Cardiac septum (tissue), 1 donor: ENCODE measurements at regions not wholly inside any gene's neighbourhood (a gene's known extent, or its start where the extent isn't known, plus 50 kb on each side); places are given as distances from the start of the nearest gene placed in this dataset.
"Not testable (repeated sequence)": the region's sequence is repeated elsewhere in the genome, so short reads cannot be mapped to it uniquely, and the experiment has no call there.

Source experiments
- DNase-seq: peaks from one replicate; pipeline ENCODE4 v3.0.0-alpha.2; 2020; ENCODE audit warnings: low spot score
- intact Hi-C: fragments of 100-400 bp; cut with DNase I; formaldehyde crosslinking; loops from one replicate; pipeline ENCODE4 v1.14.0; 2022
- donor health status: DM: no; HTN: no; CAD: no.

DNA sequence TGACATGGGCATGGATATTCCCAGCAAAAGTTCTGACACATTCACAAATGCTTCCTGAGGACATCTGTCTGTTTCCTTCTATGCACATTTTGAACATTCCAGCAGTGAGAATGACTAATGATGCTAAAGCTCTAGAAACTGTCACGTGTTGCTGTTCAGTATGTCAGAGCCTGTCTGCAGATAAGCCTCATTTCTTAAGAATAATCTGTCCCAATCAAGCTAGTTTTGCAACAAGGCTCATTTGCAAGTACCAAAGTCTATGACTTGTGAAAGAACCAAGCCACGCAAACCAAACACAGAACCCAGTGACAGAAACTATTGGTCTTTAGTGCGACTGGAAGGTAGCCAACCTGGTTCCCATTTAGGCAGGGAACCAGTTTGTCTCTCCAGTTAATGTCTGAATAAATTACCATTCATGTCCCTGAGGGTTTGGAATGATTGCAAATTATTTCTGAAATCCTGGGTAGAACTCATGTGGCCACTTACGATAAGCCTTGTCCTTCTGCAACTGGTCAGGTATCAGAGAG lies 178.5 kb downstream of the C9orf152 start:
- intact Hi-C loops, result no loop called here
- no peak for DNase-seq

DNA sequence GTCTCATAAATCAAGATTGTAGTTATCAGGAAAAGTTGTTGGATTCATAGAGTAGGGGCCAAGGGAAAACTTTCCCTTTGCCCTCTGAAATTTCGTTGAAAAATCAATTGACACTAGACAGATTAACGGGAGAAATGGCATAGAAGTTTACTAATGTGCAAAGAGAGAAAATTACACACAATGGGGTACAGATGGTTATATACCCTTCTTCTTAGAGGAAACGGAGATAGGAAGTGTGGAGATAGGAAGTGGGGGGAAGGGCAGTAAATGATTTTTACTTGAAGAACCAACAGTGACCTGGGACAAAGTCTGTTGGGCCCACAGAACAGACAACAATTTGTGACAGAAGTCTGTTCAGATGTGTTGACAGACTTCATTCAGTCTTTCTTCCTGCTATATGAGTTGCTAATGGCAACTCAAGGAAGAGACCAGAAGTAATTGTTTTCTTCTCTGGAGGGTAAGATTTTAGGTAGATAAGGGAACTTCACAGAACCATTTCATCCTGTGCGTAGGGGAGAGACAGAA lies 177.9 kb downstream of the C9orf152 start:
- no peak for DNase-seq
- intact Hi-C loops, result no loop called here

DNA sequence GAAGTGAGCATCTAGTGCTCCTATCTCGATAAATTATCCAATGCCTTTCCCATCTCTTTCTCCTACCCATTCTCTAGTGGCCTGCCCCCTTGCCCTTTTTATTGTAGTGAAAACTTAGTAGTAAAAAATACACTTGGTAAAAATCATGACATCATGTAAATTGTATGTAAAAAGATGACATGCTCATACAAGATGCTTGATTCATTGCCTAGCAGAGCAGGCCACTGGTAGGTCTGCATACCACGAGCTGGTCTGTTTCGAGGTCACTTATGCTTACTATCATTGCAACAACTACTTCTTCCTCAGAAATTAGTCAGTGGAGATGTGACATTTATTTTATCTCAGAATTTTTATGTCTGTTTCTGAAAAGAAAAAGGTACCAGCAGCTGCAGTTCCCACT lies 177.3 kb downstream of the C9orf152 start:
- DNase-seq, result no peak

DNA sequence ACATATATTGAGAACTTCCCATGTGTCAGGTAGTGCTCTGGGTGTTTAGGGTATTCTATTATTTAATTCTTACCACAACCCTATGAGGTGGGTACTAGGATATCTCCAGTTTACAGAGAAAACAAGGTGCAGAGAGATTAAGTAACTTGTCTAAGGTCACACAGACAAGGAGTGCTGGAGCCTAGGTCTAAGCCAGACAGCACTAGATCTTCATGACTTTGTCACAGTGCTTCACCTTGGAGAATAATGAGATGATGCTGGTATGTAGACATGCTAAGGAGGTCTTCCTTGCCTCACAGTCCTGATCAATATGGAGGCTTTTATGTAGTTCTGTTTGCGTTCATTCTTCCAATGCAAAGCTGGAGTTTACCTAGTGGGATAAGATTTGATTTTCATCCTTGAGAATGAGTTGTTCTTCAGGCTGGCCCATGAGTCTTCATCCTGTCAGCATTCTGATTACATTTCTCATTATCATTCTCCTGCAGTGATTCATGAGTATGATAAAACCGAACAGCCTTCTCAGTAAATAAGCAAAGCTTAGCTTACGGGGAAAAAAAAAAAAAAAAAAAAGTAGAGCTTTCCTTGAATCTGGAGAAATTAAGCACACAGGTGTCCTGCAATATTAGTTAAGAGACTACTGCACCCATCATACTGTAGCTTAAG lies 176.3 kb downstream of the C9orf152 start:
- no peak for DNase-seq
- intact Hi-C loops, result no loop called here

More for the DNA sequence above, 177.3 kb downstream of the C9orf152 start:
- intact Hi-C loops, result no loop called here

DNA sequence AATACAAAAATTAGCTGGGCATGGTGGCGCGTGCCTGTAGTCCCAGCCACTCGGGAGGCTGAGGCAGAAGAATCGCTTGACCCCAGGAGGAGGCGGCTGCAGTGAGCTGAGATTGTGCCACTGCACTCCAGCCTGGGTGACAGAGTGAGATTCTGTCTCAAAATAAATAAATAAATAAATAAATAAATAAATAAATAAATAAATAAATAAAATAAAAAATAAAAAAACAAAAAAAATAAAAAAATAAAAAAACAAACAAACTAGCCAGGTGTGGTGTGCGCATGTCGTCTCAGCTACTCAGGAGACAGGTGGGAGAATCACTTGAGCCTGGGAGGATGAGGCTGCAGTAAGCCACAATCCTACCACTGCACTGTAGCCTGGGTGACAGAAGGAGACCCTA lies 175.4 kb downstream of the C9orf152 start:
- DNase-seq, result not testable (repeated sequence)

DNA sequence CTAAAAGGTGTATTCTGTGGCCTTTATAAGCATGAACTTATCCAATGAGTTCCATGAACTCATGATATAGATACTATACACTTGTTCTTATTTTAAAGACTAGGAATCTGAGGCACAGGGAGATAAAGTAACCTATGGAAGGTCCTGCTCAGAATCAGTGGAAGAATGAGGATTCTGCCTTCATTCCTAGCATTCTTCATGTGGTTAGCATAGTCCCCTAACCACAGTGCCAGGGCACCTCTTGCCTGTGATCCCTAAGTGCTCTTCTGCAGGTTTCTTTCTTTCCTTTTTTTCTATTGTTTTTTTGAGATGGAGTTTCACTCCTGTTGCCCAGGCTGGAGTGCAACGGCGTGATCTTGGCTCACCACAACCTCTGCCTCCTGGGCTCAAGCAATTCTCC lies 174.1 kb downstream of the C9orf152 start:
- no peak for DNase-seq
- intact Hi-C loops, result no loop called here

More for the DNA sequence above, 175.4 kb downstream of the C9orf152 start:
- intact Hi-C loops, result not testable (repeated sequence)

DNA sequence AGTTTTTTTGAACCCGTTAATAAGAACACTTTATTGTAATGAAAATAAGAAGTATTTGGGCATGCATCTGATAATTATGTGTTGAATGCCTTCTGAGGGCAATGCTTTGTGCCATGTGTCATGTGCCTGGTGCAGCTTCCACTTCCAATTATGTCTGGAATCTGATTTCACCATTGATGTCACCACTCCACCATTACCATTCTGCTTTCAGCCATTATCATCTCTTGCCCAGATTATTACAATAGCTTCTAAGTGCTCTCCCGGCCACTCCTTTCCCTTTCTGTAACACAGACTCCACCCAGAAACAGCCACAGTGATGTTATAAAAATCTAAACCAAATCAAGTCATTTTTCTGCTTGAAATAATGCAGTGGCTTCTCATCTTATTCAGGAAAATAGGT lies 171.7 kb downstream of the C9orf152 start:
- intact Hi-C loops, result no loop called here
- DNase-seq, result no peak

DNA sequence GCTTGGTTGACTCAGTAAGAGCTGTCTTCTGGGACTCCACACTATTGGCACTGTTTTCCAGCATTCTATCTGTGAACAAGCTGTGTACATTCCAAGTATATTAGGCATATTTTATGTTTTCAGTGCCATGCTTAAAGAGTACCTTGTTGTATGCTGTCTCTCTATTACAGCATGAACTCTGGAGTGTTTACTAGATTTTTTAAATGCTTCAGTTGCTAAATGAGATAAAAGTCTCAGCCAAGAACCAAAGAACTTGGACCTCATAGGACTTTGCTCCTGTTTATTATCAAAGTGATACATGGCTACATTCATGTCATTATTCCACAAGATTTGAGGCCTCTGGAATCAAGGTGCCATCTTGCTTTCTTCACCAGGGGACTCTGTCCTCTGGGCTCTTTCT lies 167.2 kb downstream of the C9orf152 start:
- intact Hi-C loops, result no loop called here

DNA sequence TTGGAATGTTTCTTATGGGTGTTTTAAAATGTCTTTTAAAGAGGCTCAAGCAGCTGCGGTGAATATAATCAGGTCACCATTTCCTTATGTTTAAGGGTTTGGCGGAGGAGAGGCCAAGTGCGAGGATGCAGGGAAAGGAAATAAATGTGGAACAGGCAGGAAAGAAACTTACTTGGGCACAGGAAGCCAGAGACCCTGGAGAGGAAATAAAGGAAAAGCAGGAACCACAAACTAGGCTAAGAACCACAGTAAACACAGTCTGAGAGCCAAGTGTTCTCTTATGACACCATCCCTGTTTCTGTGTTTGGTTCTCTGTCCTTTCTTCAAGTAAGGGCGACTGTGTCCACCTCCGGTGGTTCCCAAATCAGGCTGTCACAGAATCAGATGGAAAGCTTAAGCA lies 166.5 kb downstream of the C9orf152 start:
- no peak for DNase-seq
- intact Hi-C loops, result no loop called here

More for the DNA sequence above, 167.2 kb downstream of the C9orf152 start:
- no peak for DNase-seq

DNA sequence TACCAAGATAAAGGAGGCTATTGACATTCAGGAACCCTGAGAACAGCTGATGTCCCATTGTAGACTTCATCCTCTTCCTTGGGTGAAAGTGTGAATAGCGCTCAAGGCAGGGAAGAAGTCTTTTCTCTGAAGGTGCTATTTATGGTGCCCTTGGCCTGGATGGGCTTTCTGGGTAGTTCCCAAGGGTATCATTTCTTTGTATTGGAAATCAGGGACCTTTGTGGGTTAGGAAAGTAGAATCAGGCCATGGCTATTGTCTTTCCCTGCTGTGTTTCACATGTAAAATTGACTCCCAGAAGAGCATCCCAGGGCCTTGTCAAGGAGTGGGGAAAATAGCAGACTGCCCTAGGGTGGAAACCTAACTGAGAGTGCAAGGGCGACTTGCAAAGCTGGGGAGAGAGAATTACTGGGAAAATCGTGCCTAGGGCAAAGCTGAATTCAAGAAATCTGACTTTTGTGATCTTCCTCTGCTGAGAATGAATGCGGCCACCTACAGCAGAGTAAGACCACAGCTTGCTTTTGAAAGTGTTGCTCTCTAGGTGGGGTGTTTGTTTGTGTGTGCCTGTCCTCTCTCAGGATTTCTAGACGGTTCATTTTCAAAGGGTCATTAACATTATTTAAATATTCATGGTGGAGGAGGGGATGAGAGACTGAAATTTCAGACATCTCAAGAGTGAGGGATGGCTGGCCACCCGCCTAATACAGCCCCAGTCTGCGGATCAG lies 160.6 kb downstream of the C9orf152 start:
- intact Hi-C loops, result no loop called here
- no peak for DNase-seq

DNA sequence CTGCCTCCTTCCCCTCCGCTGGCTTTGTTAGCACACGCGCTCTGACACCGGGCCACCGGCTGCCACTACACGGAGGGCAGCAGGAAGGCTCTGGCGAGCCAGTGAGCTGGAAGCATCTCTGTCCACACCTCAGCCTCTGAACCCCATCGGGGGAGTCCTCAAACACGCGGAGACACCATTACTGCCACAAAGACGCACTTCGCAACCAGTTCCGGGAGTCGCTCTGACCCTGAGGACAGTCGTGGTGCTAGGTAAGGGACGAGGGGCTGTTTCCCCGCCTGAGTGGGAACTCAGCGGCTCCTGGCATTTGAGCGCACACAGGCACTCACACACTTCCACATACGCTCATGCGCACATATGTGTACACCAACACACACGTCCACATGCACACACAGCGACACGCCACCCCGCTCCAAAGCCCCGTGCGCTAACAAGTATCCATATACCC lies 160.0 kb downstream of the C9orf152 start:
- no peak for DNase-seq
- intact Hi-C loops, result no loop called here

DNA sequence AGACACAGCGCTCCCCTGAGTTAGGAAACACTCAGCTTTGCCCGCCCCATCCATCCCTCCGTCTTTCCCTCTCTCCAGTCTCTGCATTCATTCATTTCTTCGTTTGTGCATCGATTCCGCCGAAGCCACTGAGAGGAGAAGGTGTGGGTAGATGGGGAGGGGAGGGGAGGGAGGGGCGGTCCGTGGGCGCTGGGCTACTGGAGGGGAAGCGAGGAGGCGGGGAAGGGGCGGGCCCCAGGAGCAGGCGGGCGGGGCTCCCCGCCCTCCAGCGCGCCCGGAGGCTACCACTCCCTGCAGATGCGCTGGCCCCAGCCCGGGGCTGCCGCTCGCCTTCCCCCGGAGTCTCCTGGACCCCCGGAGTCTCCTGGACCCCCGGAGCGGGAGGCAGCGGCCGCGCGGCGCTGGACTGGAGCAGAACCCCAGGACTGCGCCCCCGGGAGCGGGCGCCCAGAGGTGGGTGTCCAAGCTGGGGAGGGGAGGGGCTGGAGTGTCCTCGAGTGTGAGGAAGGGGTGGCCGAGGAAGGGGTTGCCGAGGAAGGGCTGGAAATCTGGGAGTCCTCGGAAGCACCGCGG lies 159.5 kb downstream of the C9orf152 start:
- peak; percentile 92 for DNase-seq
- intact Hi-C loops, result no loop called here

DNA sequence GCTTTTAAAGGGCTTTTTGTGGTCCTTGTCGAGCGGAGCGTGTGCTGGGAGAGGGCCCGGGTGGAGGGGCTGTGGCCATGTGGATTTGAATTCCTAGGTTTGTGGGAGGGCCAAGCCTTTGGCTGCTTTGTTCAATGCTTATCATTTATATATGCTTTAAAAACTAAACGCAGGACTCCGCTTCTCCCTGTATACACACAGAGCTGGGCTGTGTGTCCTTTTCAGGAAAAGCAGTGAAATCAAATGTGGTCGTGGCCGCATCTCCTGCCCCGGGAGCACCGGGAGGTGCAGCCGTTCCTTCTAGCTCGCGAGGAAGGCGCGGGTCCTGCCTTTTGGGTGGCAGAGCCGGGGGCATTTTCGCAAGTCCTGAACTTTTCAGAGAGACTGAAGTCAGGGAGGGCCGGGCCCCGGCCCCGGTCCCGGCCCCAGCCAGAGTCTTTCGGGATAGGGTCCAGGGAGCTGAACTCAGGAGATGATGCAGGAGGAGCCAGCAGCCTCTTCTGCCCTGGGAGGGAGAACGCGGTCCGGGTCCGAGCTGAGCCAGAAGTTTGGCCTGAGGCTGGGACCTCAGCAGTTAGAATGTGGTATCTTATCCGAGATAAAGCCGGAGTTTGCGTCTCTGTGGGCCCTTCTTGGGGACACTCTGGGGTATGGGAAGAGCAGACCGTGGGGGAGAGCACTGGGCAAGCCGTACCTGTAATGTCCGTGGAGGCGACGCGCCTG lies 158.8 kb downstream of the C9orf152 start:
- intact Hi-C loops, result no loop called here
- DNase-seq, result no peak

DNA sequence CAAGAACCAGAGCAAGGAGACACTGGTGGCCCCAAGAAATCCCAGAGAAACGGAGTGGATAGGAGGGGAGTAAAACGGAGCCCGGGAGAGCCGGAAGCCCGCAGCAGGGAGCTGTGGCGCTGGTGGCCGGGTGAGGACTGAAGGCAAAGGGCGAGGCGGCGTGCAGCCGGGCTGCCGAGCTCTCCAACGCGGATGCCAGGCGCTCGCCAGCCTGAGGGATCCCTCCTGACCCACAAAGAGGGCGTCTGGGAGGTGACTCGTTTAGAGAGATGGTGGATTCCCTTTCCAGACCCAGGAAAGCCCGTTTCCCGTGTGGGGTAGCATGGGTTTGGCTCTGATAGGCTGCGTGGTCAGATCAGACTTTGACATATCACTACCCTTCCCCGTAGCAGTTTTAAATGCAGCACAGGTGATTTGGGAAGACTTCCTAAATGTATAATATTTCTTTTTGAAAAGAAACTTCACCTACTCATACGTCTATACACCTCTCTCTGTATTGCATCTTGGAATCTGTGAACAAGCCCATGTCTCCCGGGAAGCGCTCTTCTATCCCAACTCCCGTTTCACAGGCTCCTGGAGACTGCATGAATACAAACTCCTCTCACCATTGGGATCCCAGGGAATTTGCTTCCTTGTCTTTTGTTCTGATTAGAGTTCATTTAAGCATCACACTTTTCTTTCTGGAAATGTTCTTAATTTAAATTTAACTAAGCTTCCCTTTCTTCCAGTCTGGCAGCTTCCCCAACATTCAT lies 158.1 kb downstream of the C9orf152 start:
- no peak for DNase-seq
- intact Hi-C loops, result loop anchor here (2.0 kb wide), 1 partner anchor 17 kb away; no protein-coding TSS in a partner anchor

DNA sequence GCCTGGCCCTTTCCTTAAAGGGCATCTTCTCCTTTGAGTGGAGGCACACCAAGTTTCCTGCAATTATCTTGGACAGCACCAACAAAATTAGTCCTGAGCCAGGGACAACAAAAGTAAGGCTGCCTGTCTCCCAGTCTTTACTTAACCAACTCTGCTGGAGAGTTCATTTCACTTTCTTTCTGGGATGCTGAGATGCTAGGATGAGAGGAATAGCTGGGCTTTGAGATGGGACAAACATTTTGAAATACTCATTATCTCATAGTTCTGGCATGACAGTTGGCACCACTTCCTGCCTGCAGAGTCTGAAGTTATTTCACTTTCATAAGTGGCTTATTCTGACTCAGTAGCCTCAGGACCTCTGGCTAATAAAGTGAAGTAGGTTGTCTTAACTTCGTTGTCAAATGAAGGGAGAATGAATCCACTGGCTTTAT lies 157.0 kb downstream of the C9orf152 start:
- DNase-seq, result no peak
- intact Hi-C loops, result loop anchor here (2.0 kb wide), 1 partner anchor 16 kb away; no protein-coding TSS in a partner anchor

DNA sequence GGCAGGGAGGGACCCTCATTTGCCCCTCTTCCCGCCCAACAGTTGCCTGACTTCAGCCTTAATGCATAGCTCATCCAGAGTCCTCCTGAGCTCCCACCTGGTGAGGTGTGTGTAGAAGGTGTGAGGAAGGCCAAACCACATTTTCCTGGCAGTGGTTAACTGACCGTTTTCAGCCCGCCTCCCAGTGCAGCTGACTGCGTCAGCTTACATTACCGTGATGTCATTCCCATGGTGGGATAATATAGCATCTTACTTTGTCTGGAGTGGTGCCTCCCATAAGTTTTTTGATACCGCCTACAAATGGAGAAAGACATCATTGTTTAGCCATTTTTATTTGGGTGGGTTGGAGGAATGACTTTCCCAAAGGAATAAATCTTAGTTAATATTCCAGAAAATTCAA lies 151.9 kb downstream of the C9orf152 start:
- no peak for DNase-seq
- intact Hi-C loops, result loop anchor here (5.0 kb wide), 1 partner anchor 96 kb away; no protein-coding TSS in a partner anchor

DNA sequence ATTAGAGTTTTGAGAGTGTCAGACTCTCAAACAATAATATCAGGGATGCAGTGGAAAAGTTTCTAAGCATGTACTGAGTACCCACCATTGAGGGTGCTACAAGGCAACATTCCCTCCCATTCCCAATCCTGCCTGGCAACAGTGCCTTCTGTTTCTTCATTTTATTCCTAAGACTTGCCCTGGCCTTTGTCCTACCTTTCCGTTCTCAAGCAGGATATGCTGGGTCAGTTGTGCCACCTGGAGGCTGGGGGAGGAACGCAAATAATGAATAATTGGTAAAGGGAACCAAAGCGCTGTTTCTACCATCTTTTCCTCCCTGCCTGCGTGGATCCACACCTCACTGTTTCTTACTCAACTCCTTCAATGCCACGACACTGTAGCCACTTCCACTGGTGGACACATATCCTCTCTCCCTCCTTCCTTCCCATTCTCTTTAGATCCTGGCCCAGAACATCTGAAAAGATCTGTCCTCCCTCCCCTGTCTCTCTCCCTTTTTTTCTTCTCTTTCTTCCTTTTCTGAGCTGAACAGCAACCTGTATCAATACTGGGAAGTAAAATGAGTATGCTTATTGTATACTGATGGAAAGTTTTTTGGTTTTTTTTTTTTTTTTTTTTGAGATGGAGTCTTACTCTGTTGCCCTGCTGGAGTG lies 149.5 kb downstream of the C9orf152 start:
- intact Hi-C loops, result loop anchor here (2.0 to 5.0 kb wide), 2 partner anchors 94 to 156 kb away; no protein-coding TSS in a partner anchor
- no peak for DNase-seq

DNA sequence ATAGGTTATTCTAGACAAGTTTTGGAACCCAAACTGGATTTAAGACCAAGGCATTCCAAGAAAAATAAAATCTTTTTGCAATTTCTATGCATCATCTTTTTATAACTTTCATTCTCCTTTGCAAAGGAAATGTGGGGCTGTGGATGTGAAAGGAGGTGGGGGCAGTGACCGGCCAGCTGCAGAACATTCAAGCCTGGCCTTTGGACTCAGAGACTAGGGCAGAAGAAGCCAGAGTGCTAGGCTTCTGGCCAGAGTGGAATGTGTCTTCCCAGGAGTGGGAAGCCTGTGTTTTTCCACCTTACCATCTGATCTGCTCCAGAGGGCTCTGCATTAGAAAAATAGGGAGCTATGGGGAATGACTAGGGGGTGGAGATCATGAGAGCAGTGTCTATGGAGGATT lies 148.5 kb downstream of the C9orf152 start:
- DNase-seq, result no peak
- intact Hi-C loops, result loop anchor here (2.0 to 5.0 kb wide), 2 partner anchors 93 to 157 kb away; no protein-coding TSS in a partner anchor
